GM19452 (cell line): ENCODE measurements at regions not wholly inside any gene's neighbourhood (a gene's known extent, or its start where the extent isn't known, plus 50 kb on each side); places are given as distances from the start of the nearest gene placed in this dataset.

Experiments used
- ATAC-seq: cut with Tn5 transposase; IDR thresholded peaks from one replicate; pipeline ENCODE4 v1.9.1; 2021; ENCODE audit not compliant: unreplicated experiment

GRCh38 chr14:22007784-22008412 lies 334.3 kb upstream of the OR4E1 start:
- no peak for ATAC-seq

- ATAC-seq = no peak
Observed at GRCh38 chr14:22007363-22007762, 333.7 kb upstream of the OR4E1 start.

GRCh38 chr14:22003461-22003860 lies 329.8 kb upstream of the OR4E1 start:
- no peak for ATAC-seq

- no peak for ATAC-seq
Observed at GRCh38 chr14:22002860-22003284, 329.3 kb upstream of the OR4E1 start.

- no peak for ATAC-seq
Observed at GRCh38 chr14:21999402-21999801, 325.8 kb upstream of the OR4E1 start.

- no peak for ATAC-seq
Observed at GRCh38 chr14:21997300-21997699, 323.7 kb upstream of the OR4E1 start.

GRCh38 chr14:21995332-21995731 lies 321.7 kb upstream of the OR4E1 start:
- ATAC-seq = no peak

GRCh38 chr14:21993837-21994236 lies 320.2 kb upstream of the OR4E1 start:
- no peak for ATAC-seq

GRCh38 chr14:21993070-21993469 lies 319.5 kb upstream of the OR4E1 start:
- no peak for ATAC-seq

GRCh38 chr14:21991130-21991529 lies 317.5 kb upstream of the OR4E1 start:
- no peak for ATAC-seq

- ATAC-seq = no peak
Observed at GRCh38 chr14:21990116-21990515, 316.5 kb upstream of the OR4E1 start.

GRCh38 chr14:21989090-21989489 lies 315.5 kb upstream of the OR4E1 start:
- no peak for ATAC-seq

- no peak for ATAC-seq
Observed at GRCh38 chr14:21988413-21988812, 314.8 kb upstream of the OR4E1 start.

GRCh38 chr14:21987937-21988336 lies 314.3 kb upstream of the OR4E1 start:
- ATAC-seq = no peak

GRCh38 chr14:21985081-21985480 lies 311.5 kb upstream of the OR4E1 start:
- ATAC-seq = no peak

- ATAC-seq = no peak
Observed at GRCh38 chr14:21978999-21979314, 305.3 kb upstream of the OR4E1 start.

- no peak for ATAC-seq
Observed at GRCh38 chr14:21978184-21978998, 304.8 kb upstream of the OR4E1 start.

GRCh38 chr14:21974741-21975140 lies 301.1 kb upstream of the OR4E1 start:
- ATAC-seq = no peak

GRCh38 chr14:21965042-21965441 lies 291.4 kb upstream of the OR4E1 start:
- no peak for ATAC-seq

- no peak for ATAC-seq
Observed at GRCh38 chr14:21964180-21964579, 290.6 kb upstream of the OR4E1 start.

GRCh38 chr14:21960636-21961035 lies 287.0 kb upstream of the OR4E1 start:
- no peak for ATAC-seq

- ATAC-seq = no peak
Observed at GRCh38 chr14:21941885-21942284, 268.3 kb upstream of the OR4E1 start.
